ENCODE measurements at regions not wholly inside any gene's neighbourhood (a gene's known extent, or its start where the extent isn't known, plus 50 kb on each side); places are given as distances from the start of the nearest gene placed in this dataset.

DNA sequence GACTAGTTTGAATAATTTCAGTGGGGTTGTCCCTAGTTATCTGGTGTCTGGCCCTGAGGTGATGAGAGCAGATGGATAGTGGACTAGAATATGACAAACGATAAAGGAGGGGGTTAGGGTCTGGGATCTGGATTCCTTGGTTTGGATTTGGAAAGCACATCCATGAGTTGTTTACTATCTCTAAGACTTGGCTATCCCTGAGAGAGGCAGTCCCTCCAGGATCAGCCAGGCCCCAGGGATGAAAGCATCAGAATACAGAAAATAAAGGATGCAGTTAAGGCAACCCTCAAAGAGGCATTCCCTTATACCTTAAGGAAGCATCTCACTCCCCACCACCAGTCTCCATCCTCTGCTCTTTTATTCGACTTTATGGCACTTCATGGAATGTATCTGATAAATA is 230.7 kb downstream of the NHLRC3 start:
- H3K27ac ChIP-seq (replicated peaks): no peak overlapping the region
- TF ChIP-seq, protein P1, sequence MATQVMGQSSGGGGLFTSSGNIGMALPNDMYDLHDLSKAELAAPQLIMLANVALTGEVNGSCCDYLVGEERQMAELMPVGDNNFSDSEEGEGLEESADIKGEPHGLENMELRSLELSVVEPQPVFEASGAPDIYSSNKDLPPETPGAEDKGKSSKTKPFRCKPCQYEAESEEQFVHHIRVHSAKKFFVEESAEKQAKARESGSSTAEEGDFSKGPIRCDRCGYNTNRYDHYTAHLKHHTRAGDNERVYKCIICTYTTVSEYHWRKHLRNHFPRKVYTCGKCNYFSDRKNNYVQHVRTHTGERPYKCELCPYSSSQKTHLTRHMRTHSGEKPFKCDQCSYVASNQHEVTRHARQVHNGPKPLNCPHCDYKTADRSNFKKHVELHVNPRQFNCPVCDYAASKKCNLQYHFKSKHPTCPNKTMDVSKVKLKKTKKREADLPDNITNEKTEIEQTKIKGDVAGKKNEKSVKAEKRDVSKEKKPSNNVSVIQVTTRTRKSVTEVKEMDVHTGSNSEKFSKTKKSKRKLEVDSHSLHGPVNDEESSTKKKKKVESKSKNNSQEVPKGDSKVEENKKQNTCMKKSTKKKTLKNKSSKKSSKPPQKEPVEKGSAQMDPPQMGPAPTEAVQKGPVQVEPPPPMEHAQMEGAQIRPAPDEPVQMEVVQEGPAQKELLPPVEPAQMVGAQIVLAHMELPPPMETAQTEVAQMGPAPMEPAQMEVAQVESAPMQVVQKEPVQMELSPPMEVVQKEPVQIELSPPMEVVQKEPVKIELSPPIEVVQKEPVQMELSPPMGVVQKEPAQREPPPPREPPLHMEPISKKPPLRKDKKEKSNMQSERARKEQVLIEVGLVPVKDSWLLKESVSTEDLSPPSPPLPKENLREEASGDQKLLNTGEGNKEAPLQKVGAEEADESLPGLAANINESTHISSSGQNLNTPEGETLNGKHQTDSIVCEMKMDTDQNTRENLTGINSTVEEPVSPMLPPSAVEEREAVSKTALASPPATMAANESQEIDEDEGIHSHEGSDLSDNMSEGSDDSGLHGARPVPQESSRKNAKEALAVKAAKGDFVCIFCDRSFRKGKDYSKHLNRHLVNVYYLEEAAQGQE (IDR thresholded peaks at IDR 0.05; ENCODE audit: insufficient replicate concordance, low read depth): no peak
- TF ChIP-seq GABPA (IDR thresholded peaks at IDR 0.05; ENCODE audit: low read depth) (no peak), SPI1 (IDR thresholded peaks at IDR 0.05; ENCODE audit: borderline replicate concordance, low read depth) (no peak), POLR2AphosphoS5 (IDR thresholded peaks at IDR 0.05; ENCODE audit: low read depth) (no peak)
- TF ChIP-seq, protein P2, sequence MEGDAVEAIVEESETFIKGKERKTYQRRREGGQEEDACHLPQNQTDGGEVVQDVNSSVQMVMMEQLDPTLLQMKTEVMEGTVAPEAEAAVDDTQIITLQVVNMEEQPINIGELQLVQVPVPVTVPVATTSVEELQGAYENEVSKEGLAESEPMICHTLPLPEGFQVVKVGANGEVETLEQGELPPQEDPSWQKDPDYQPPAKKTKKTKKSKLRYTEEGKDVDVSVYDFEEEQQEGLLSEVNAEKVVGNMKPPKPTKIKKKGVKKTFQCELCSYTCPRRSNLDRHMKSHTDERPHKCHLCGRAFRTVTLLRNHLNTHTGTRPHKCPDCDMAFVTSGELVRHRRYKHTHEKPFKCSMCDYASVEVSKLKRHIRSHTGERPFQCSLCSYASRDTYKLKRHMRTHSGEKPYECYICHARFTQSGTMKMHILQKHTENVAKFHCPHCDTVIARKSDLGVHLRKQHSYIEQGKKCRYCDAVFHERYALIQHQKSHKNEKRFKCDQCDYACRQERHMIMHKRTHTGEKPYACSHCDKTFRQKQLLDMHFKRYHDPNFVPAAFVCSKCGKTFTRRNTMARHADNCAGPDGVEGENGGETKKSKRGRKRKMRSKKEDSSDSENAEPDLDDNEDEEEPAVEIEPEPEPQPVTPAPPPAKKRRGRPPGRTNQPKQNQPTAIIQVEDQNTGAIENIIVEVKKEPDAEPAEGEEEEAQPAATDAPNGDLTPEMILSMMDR (IDR thresholded peaks at IDR 0.05; ENCODE audit: insufficient read depth, low read length): no peak
- H3K27me3 ChIP-seq (ENCODE audit: insufficient read depth, poor library complexity, severe bottlenecking): no peaks in the 10 kb centered on the region
- H3K4me3 ChIP-seq (replicated peaks; ENCODE audit: insufficient read depth, low read length): no peak overlapping the region
- no peak for DNase-seq (ENCODE audit: low read depth in 1 of 2, low spot score in 1 of 2)

DNA sequence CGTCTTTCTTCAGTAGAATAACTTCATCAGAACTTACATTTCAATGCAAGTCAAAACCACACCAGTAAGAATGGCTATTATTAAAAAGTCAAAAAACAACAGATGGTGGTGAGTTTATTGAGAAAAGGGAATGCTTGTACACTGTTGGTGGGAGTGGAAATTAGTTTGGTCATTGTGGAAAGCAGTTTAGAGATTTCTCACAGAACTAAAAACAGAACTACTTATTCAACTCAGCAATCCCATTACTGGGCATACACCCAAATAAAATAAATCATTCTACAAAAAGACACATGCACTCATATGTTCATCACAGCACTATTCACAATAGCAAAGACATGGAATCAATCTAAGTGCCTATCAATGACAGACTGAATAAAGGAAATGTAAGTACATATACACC is 231.2 kb downstream of the NHLRC3 start:
- Histone ChIP-seq H3K27me3 (ENCODE audit: insufficient read depth, poor library complexity, severe bottlenecking) (no peaks in the 10 kb centered on the region), H3K4me3 (replicated peaks; ENCODE audit: insufficient read depth, low read length) (no peak overlapping the region), H3K27ac (replicated peaks) (no peak overlapping the region)
- no peak for DNase-seq (ENCODE audit: low read depth in 1 of 2, low spot score in 1 of 2)
- TF ChIP-seq, protein P2 (IDR thresholded peaks at IDR 0.05; ENCODE audit: insufficient read depth, low read length): no peak
- TF ChIP-seq, protein P1 (IDR thresholded peaks at IDR 0.05; ENCODE audit: insufficient replicate concordance, low read depth): no peak
- TF ChIP-seq SPI1 (IDR thresholded peaks at IDR 0.05; ENCODE audit: borderline replicate concordance, low read depth) (no peak), GABPA (IDR thresholded peaks at IDR 0.05; ENCODE audit: low read depth) (no peak), POLR2AphosphoS5 (IDR thresholded peaks at IDR 0.05; ENCODE audit: low read depth) (no peak)

DNA sequence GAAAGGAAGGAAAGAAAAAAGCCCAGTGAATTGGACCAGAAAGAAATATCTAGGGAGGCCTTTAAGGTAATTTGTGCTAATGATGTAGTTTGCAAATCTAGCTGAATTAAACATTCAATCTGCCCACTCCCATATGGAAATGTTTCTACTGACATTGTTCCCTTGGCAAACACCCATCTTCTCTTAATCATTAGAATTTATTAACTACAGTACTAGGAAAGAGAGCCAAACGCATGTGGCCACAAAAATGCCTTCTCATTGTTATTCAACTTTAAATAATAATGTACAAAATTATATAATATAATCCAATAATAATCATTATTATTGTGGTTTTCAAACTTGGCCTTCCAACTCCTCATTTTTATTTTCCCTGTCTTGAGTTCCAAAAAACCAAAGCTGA is 234.7 kb downstream of the NHLRC3 start:
- Histone ChIP-seq H3K4me3 (replicated peaks; ENCODE audit: insufficient read depth, low read length) (no peak overlapping the region), H3K27me3 (ENCODE audit: insufficient read depth, poor library complexity, severe bottlenecking) (no peaks in the 10 kb centered on the region)

More for the DNA sequence above, 234.7 kb downstream of the NHLRC3 start:
- H3K27ac ChIP-seq (replicated peaks): no peak overlapping the region
- DNase-seq (ENCODE audit: low read depth in 1 of 2, low spot score in 1 of 2): no peak
- TF ChIP-seq SPI1 (IDR thresholded peaks at IDR 0.05; ENCODE audit: borderline replicate concordance, low read depth) (no peak), POLR2AphosphoS5 (IDR thresholded peaks at IDR 0.05; ENCODE audit: low read depth) (no peak), GABPA (IDR thresholded peaks at IDR 0.05; ENCODE audit: low read depth) (no peak)
- TF ChIP-seq, protein P1 (IDR thresholded peaks at IDR 0.05; ENCODE audit: insufficient replicate concordance, low read depth): no peak
- TF ChIP-seq, protein P2 (IDR thresholded peaks at IDR 0.05; ENCODE audit: insufficient read depth, low read length): no peak
